Small intestine (tissue), 7 donors: ENCODE measurements at regions not wholly inside any gene's neighbourhood (a gene's known extent, or its start where the extent isn't known, plus 50 kb on each side); places are given as distances from the start of the nearest gene placed in this dataset.

Experiments used
- DNase-seq, 2 donors: peaks; one replicate each; pipeline versions ENCODE4 v3.0.0 to v3.0.0-alpha.2; 2013
- FAIRE-seq: peaks from 2 replicates; lab custom pipeline; 2012; peaks lifted over from hg19 to GRCh38; lab: Jason Lieb, UNC
- H3K27ac ChIP-seq, 3 donors: one replicate each; pipeline ENCODE4 v1.5.1; 2013; ENCODE audit warnings: low read length in 2 of 3, mild to moderate bottlenecking in 2 of 3, control low read depth in 1 of 3, inconsistent platforms in 1 of 3, low read depth in 1 of 3, moderate library complexity in 1 of 3
- H3K27me3 ChIP-seq, 3 donors: one replicate each; pipeline ENCODE4 v1.6.1; 2013; ENCODE audit warnings: low read length in 3 of 3, inconsistent platforms in 1 of 3; ENCODE audit not compliant: control insufficient read depth in 3 of 3, insufficient read depth in 3 of 3
- H3K36me3 ChIP-seq, 3 donors: one replicate each; pipeline ENCODE4 v1.6.1; 2013; ENCODE audit warnings: low read length in 3 of 3, inconsistent platforms in 1 of 3, low read depth in 1 of 3, mild to moderate bottlenecking in 1 of 3, moderate library complexity in 1 of 3; ENCODE audit not compliant: control insufficient read depth in 3 of 3, insufficient read depth in 2 of 3
- H3K4me1 ChIP-seq, 3 donors: one replicate each; pipeline ENCODE4 v1.6.1; 2013; ENCODE audit warnings: low read length in 2 of 3, inconsistent platforms in 1 of 3, low read depth in 1 of 3, mild to moderate bottlenecking in 1 of 3, moderate library complexity in 1 of 3; ENCODE audit not compliant: control insufficient read depth in 3 of 3, insufficient read depth in 2 of 3
- H3K4me3 ChIP-seq, 3 donors: one replicate each; pipeline ENCODE4 v1.5.1; 2013; ENCODE audit warnings: low read length in 3 of 3, control low read depth in 1 of 3, inconsistent platforms in 1 of 3, low read depth in 1 of 3, mild to moderate bottlenecking in 1 of 3, moderate library complexity in 1 of 3
- H3K9me3 ChIP-seq, 2 donors: one replicate each; pipeline ENCODE4 v1.6.1; 2013; ENCODE audit warnings: low read depth in 1 of 2, low read length in 1 of 2; ENCODE audit not compliant: control insufficient read depth in 2 of 2, insufficient read depth in 1 of 2
- WGBS, 3 donors: extraction: QIAGEN DNeasy Blood & Tissue Kit; methylation state at CpG; one replicate each; pipeline ENCODE4 v1.1.7; 2013; 5-methylcytosine and 5-hydroxymethylcytosine counted together
- donor health status: healthy with polysubstance abuse.
- donor health status: control.
- donor health status: control.
- donor health status: Bipolar disorder and iron deficiency.
- donor health status: healthy.

DNA sequence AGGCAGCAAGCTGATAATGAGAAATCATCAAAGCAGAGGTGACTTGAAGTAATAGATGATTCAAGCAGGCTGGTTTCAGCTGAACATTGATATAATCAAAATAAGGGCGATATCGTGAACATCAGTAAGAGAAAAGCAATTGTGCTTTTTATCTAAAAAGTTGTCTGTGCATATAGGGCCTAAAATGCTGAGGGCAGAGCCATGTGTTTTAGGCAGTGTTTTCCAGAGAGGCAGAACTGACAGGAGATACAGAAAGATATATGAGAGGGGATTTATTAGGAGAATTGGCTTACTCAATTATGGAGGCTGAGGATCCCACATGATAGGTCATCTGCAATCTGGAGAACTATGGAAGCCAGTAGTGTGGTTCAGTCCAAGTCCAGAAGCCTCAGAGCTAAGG lies 136.5 kb upstream of the NPY2R start:
- H3K27ac ChIP-seq, result no peak overlapping the region
- no peaks in the 10 kb centered on the region for H3K9me3 ChIP-seq
- FAIRE-seq, result no peak
- WGBS, 3 donors, result 91 to 98% (median 93%) methylated on average over 2 of the region's 2 CpGs
- no peaks in the 10 kb centered on the region for H3K36me3 ChIP-seq
- no peak for DNase-seq
- H3K27me3 ChIP-seq, result no peaks in the 10 kb centered on the region
- no peak overlapping the region for H3K4me3 ChIP-seq
- H3K4me1 ChIP-seq, result no peaks in the 10 kb centered on the region

DNA sequence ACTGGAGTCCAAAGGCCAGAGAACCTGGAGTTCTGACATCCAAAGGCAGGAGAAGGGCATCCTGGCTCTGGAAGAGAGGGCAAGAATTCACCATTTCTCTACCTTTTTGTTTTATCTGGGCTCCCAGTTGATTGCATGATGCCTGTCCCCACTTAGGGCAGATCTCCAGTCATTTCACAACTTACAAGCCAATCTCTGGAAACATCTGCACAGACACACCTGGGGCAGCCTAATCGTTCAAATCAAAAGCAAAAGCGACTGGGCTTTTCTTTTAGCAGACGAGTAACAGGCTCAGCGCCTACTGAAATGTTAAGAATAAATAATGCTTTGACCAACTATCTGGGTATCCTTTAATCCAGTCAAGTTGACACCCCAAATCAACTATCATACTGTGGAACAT lies 136.0 kb upstream of the NPY2R start:
- Histone ChIP-seq H3K4me3 (no peak overlapping the region), H3K9me3 (no peaks in the 10 kb centered on the region), H3K36me3 (no peaks in the 10 kb centered on the region), H3K27me3 (no peaks in the 10 kb centered on the region), H3K27ac (no peak overlapping the region), H3K4me1 (no peaks in the 10 kb centered on the region)
- no peak for DNase-seq
- FAIRE-seq, result no peak
- 85 to 91% (median 89%) methylated on average over 4 of the region's 4 CpGs for WGBS, 3 donors

DNA sequence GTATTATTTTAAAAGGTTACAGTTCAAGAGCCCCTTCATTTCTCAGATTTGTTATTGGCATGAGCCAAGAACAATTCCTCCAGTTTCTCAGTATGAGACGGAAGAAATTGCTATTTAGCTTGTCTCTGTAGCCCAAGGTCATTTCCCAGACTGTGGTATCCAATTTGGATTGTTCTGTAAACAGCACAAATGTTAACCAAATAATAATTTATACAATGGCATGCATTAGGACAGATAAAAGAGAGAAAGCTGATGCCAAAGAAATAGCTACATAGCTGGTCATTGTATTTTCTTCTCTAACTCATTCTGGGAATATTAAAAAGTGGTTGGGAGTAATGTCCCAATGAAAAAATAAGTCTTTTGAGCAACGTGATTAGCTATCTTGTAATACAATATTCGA lies 134.6 kb upstream of the NPY2R start:
- FAIRE-seq (no peak), DNase-seq (no peak)
- Histone ChIP-seq H3K27me3 (no peaks in the 10 kb centered on the region), H3K27ac (no peak overlapping the region), H3K36me3 (no peaks in the 10 kb centered on the region), H3K4me3 (no peak overlapping the region), H3K9me3 (no peaks in the 10 kb centered on the region), H3K4me1 (no peaks in the 10 kb centered on the region)
- 39 to 45% (median 43%) methylated on average over 3 of the region's 3 CpGs for WGBS, 3 donors

DNA sequence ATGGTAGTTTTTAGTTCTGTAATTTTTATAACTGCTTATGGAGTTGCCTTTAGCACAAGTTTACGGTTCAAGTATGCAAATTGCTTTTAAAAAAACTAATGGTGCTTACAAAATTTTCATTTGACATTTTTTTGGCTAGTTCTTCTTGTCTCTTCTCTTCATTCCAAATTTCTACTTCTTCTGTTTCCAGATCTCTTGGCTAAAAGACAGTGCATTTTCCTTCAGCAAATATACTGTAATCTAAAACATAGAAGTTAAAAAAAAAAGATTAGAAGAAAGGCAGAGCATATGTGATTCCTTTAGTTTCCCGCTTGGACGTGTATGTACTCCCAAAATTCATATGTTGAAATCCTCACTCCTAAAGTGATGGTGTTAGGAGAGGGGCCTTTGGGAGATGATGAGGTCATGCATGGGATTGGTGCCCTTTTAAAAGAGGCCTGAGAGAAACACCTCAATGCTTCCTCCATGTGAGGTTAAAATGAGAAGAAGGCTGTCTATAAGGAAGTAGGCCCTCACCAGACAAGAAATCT lies 132.1 kb upstream of the NPY2R start:
- no peaks in the 10 kb centered on the region for H3K4me1 ChIP-seq
- H3K36me3 ChIP-seq, result no peaks in the 10 kb centered on the region
- no peaks in the 10 kb centered on the region for H3K9me3 ChIP-seq
- FAIRE-seq (no peak), DNase-seq (no peak)
- no peak overlapping the region for H3K4me3 ChIP-seq
- no peaks in the 10 kb centered on the region for H3K27me3 ChIP-seq
- H3K27ac ChIP-seq, result no peak overlapping the region
- WGBS, 3 donors, result 76 to 86% (median 76%) methylated on average over 3 of the region's 3 CpGs

DNA sequence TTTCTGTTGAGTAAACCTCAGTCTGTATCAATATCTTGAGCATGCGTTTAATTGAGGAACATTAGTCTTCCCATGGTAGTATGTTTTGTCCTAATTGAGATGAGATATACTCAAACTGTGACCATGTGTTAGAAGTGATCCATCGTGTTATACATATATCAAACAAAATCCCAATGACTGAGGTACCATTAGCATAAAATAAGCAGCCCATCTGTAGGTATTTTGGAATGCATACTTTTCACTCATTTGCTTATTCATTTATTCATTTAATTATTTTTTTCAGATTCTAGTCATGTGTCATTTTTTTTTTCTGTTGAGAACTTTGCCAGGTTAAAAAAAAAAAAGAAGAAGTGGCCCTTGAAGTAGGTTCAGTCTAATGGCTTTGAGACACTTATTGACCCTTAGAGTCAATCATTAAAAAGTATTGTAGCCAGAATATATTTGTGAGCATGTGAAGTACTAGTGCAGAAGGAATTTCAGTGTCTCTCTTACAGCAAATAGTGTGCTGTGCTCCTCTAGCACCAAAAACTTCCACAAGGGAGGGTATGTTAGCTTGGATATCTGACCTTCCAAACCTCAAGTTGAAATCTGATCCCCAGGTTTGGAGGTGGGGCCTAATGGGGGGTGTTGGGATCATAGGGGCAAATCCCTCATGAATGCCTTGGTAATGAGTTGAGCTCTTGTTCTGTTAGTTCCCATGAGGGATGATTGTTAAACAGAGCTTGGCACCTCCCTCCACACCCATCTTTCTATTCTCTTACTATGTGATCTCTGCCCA lies 130.8 kb upstream of the NPY2R start:
- Histone ChIP-seq H3K36me3 (no peaks in the 10 kb centered on the region), H3K9me3 (no peaks in the 10 kb centered on the region), H3K27ac (no peak overlapping the region), H3K4me3 (no peak overlapping the region), H3K4me1 (no peaks in the 10 kb centered on the region), H3K27me3 (no peaks in the 10 kb centered on the region)
- no peak for DNase-seq
- FAIRE-seq, result no peak
- 87 to 95% (median 92%) methylated on average over 2 of the region's 2 CpGs for WGBS, 3 donors

DNA sequence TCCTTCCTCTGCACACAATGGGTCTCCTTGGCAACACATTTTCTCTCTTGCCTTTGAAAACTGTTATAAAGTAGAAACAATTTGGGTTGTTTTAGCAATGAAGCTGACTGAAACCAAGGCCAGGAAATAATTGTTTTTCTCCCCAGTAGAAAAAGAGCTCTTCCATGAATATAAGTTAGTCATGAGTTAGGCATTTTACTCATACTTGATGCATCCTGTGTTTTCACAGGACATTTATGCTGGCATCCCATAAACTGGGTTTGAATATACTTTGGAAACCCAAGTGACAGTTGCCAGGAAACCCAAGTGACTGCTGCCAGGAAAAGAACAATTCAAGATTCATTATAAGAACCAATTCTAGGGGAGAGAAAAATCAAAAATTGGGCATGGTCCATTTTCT lies 128.6 kb upstream of the NPY2R start:
- Histone ChIP-seq H3K4me1 (no peaks in the 10 kb centered on the region), H3K36me3 (no peaks in the 10 kb centered on the region), H3K27me3 (no peaks in the 10 kb centered on the region), H3K4me3 (no peak overlapping the region), H3K9me3 (no peaks in the 10 kb centered on the region), H3K27ac (no peak overlapping the region)
- FAIRE-seq (no peak), DNase-seq (no peak)

DNA sequence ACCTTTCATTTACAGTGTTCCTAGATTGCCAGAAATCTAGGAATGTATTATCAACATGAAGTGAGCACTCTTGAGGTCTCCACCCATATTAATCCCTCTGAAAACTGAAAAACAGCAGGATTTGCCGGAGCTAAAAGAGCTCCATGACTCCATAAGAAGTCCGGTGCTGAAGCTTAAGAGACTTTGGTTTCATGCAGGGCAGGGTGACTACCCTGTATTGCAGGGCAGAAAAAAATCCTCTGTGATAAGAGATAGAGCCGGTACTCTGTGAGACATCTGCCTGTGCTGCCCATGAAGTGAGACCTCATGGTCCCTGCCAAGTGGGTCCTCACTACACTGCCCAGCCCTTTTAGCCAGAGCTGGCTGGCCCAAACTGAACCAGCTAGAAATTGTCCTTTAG lies 127.2 kb upstream of the NPY2R start:
- H3K27me3 ChIP-seq, result no peaks in the 10 kb centered on the region
- H3K4me3 ChIP-seq, result no peak overlapping the region
- no peak for DNase-seq
- no peaks in the 10 kb centered on the region for H3K36me3 ChIP-seq
- no peak overlapping the region for H3K27ac ChIP-seq
- no peaks in the 10 kb centered on the region for H3K4me1 ChIP-seq
- FAIRE-seq, result no peak
- no peaks in the 10 kb centered on the region for H3K9me3 ChIP-seq
- 56 to 70% (median 61%) methylated on average over 3 of the region's 3 CpGs for WGBS, 3 donors

DNA sequence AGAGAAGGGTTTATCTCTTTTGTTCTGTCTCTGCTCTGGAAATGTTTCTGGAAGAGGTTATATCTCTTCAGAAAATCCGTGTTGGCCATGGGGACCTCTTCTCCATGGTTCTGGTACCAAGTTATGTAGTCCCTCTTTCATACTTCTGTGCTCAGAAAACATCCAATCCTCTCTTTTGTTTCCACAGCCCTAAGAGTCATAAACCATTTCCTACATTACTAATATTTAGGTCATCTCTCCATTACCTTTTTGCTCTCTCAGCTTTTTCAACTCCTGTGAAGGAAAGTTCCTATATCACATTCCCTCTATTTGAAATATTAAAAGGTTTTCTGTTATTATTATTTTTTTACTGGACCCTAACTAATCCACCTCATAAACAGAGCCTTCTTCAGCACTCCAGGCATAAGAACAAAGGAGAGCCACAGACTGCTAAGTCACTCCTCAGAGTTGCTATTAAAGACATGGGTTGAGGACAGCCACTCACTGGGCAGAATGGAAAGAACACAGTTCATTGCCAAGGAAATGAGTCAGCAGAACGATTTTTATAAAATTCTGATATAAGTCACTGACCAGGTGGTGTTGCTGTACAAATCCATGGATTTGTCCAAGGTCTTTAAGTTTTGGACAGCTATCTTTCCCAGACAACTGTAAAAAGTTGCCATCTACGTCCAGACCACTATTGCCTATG lies 122.4 kb upstream of the NPY2R start:
- Histone ChIP-seq H3K9me3 (no peaks in the 10 kb centered on the region), H3K27ac (no peak overlapping the region), H3K36me3 (no peaks in the 10 kb centered on the region), H3K27me3 (no peaks in the 10 kb centered on the region), H3K4me3 (no peak overlapping the region), H3K4me1 (no peaks in the 10 kb centered on the region)
- DNase-seq, result no peak
- WGBS, 3 donors, result 41 to 63% (median 49%) methylated on average over 3 of the region's 3 CpGs
- no peak for FAIRE-seq
